CD4-positive, alpha-beta memory T cell (primary cell): ENCODE measurements at regions not wholly inside any gene's neighbourhood (a gene's known extent, or its start where the extent isn't known, plus 50 kb on each side); places are given as distances from the start of the nearest gene placed in this dataset.

Experiments
- CTCF ChIA-PET: fragments of 350-600 bp; sonication (Branson Sonifier 250); formaldehyde crosslinking; loops from one replicate; lab custom pipeline; 2021; ENCODE audit warnings: inconsistent platforms; ENCODE audit not compliant: partially characterized antibody; lab: Charles Lee
- POLR2A ChIA-PET: fragments of 350-600 bp; sonication (Branson Sonifier 250); formaldehyde crosslinking; loops from one replicate; lab custom pipeline; 2021; ENCODE audit not compliant: partially characterized antibody; lab: Charles Lee
- DNase-seq, 5 donors: peaks; one replicate each; pipeline versions ENCODE4 v3.0.0 to v3.0.0-alpha.2; 2020 to 2022; ENCODE audit warnings: mixed read lengths in 1 of 5
- H3K27ac ChIP-seq: one replicate; pipeline ENCODE4 v1.7.0; 2013; ENCODE audit warnings: low read depth, low read length
- H3K27me3 ChIP-seq: 2 replicates; pipeline ENCODE4 v1.7.0; 2013; ENCODE audit warnings: mild to moderate bottlenecking, low read length, moderate library complexity; ENCODE audit not compliant: insufficient read depth
- H3K36me3 ChIP-seq: 2 replicates; pipeline ENCODE4 v1.7.0; 2013; ENCODE audit warnings: mild to moderate bottlenecking, low read length, moderate library complexity; ENCODE audit not compliant: insufficient read depth
- H3K4me1 ChIP-seq: 2 replicates; pipeline ENCODE4 v1.7.0; 2013; ENCODE audit warnings: mild to moderate bottlenecking, low read length, moderate library complexity; ENCODE audit not compliant: insufficient read depth
- H3K4me3 ChIP-seq, 2 donors: one replicate each; pipeline ENCODE4 v1.7.0; 2013; ENCODE audit warnings: low read length in 2 of 2, mild to moderate bottlenecking in 1 of 2
- H3K9me3 ChIP-seq, 2 donors: one replicate each; pipeline ENCODE4 v1.7.0; 2013; ENCODE audit warnings: low read length in 2 of 2, control low read depth in 1 of 2; ENCODE audit not compliant: control insufficient read depth in 1 of 2
- H3K27ac Mint-ChIP-seq, 7 donors: one replicate each; pipeline ENCODE4 v1.8.0; 2020 to 2021; ENCODE audit warnings: mixed read lengths in 7 of 7, mild to moderate bottlenecking in 6 of 7, inconsistent platforms in 3 of 7, moderate library complexity in 3 of 7
- H3K27me3 Mint-ChIP-seq, 2 donors: one replicate each; pipeline ENCODE4 v1.8.0; 2020 to 2021; ENCODE audit warnings: mixed read lengths in 2 of 2
- H3K36me3 Mint-ChIP-seq, 2 donors: one replicate each; pipeline ENCODE4 v1.8.0; 2020 to 2021; ENCODE audit warnings: mixed read lengths in 2 of 2, inconsistent platforms in 1 of 2, mild to moderate bottlenecking in 1 of 2
- H3K4me1 Mint-ChIP-seq, 4 donors: one replicate each; pipeline ENCODE4 v1.8.0; 2020 to 2021; ENCODE audit warnings: mixed read lengths in 4 of 4, mild to moderate bottlenecking in 1 of 4
- H3K4me3 Mint-ChIP-seq, 8 donors: one replicate each; pipeline ENCODE4 v1.8.0; 2020 to 2021; ENCODE audit warnings: mixed read lengths in 8 of 8, mild to moderate bottlenecking in 7 of 8, moderate library complexity in 6 of 8, inconsistent platforms in 3 of 8
- H3K9me3 Mint-ChIP-seq, 8 donors: one replicate each; pipeline ENCODE4 v1.8.0; 2020 to 2021; ENCODE audit warnings: mixed read lengths in 8 of 8, mild to moderate bottlenecking in 5 of 8, inconsistent platforms in 3 of 8, moderate library complexity in 1 of 8
- intact Hi-C: fragments of 100-400 bp; cut with micrococcal nuclease; formaldehyde crosslinking; loops from one replicate; pipeline ENCODE4 v1.15.1; 2023

GRCh38 chr1:200354243-200354642 is 55.6 kb downstream of the ZNF281 start:
- POLR2A ChIA-PET = no interaction called here
- Mint-ChIP-seq H3K4me3 (no peak overlapping the region), H3K36me3 (no peaks in the 10 kb centered on the region), H3K27ac (peak overlapping the region in 1 of 7 donors; percentile 4), H3K4me1 (peaks cover 18 to 32% (median 25%) of the 10 kb centered on the region in 4 donors), H3K27me3 (no peaks in the 10 kb centered on the region), H3K9me3 (peaks cover 0 to 2% (median 0%) of the 10 kb centered on the region in 8 donors)
- CTCF ChIA-PET = interaction anchor here (1.0 kb wide), 1 partner anchor 53 kb away, joined by 3 read pairs; no protein-coding TSS in a partner anchor
- intact Hi-C loops = no loop called here
- Histone ChIP-seq H3K36me3 (no peaks in the 10 kb centered on the region), H3K4me3 (no peak overlapping the region), H3K27me3 (no peaks in the 10 kb centered on the region), H3K9me3 (no peaks in the 10 kb centered on the region), H3K27ac (no peak overlapping the region), H3K4me1 (peaks cover 23% of the 10 kb centered on the region)
- no peak for DNase-seq

- peak overlapping the region in 6 of 8 donors; percentile 53 to 86 (median 68) for H3K4me3 Mint-ChIP-seq
- CTCF ChIA-PET = interaction anchor here (0.6 kb wide), 1 partner anchor 55 kb away, joined by 3 read pairs; no protein-coding TSS in a partner anchor
Measured at GRCh38 chr1:200353232-200353631, 56.6 kb downstream of the ZNF281 start.

DNA sequence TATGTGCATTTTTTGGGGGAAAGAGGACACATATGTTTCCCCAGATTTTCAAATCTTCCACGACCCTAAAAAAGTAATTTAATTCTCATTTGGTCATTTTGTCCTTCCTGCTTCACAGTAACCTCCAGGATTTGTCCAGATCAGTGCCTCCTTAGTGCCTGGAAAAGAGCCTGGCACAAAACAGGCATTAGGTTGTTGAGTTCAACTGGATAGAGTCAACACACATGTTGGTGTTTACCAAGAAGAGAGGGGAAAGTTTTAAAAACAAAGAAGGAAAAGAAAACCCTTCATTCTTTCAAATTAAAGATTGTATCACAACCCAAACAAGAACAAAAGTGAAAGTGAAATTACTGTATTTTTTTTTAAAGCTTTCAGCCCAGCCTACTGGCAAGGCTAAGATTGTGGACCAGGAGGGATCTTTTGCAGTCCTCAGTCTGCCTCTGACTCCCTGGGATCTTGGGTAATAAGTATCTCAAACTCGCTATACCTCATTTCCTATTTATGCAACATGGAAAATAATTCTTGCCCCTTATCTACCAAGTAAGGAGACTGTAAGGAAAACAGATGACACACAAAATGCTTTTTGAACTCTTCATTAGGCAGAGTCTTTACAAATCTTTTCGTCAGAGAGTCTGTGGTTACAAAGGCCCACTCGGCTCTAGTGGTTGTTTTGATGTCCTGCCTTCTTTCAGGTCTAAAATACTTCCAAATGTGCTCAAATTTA is 57.8 kb downstream of the ZNF281 start:
- H3K27me3 Mint-ChIP-seq = no peaks in the 10 kb centered on the region
- Histone ChIP-seq H3K4me3 (peak overlapping the region in 1 of 2 donors; percentile 42), H3K27ac (peak overlapping the region; percentile 17), H3K27me3 (no peaks in the 10 kb centered on the region), H3K4me1 (peaks cover 23% of the 10 kb centered on the region), H3K36me3 (no peaks in the 10 kb centered on the region), H3K9me3 (no peaks in the 10 kb centered on the region)
- ChIA-PET POLR2A (no interaction called here), CTCF (no interaction called here)
- H3K4me1 Mint-ChIP-seq = peaks cover 19 to 32% (median 25%) of the 10 kb centered on the region in 4 donors
- intact Hi-C loops = loop anchor here (1.0 kb wide), 1 partner anchor 58 kb away; the partner anchor contains the start of gene ZNF281
- H3K9me3 Mint-ChIP-seq = peaks cover 0 to 2% (median 0%) of the 10 kb centered on the region in 8 donors
- no peaks in the 10 kb centered on the region for H3K36me3 Mint-ChIP-seq
- peak; percentile 38 to 54 (median 40) for DNase-seq
- peak overlapping the region; percentile 28 to 88 (median 76) for H3K4me3 Mint-ChIP-seq
- peak overlapping the region; percentile 19 to 94 (median 84) for H3K27ac Mint-ChIP-seq

More at GRCh38 chr1:200353232-200353631, 56.6 kb downstream of the ZNF281 start:
- intact Hi-C loops = no loop called here
- Histone ChIP-seq H3K4me3 (no peak overlapping the region), H3K27me3 (no peaks in the 10 kb centered on the region), H3K36me3 (no peaks in the 10 kb centered on the region), H3K27ac (no peak overlapping the region), H3K4me1 (peaks cover 23% of the 10 kb centered on the region), H3K9me3 (no peaks in the 10 kb centered on the region)
- POLR2A ChIA-PET = interaction anchor here (0.8 kb wide), 1 partner anchor 10 kb away, joined by 3 read pairs; no protein-coding TSS in a partner anchor
- Mint-ChIP-seq H3K27ac (peak overlapping the region in 6 of 7 donors; percentile 54 to 96 (median 76)), H3K36me3 (no peaks in the 10 kb centered on the region), H3K27me3 (no peaks in the 10 kb centered on the region), H3K4me1 (peaks cover 19 to 32% (median 25%) of the 10 kb centered on the region in 4 donors), H3K9me3 (peaks cover 0 to 2% (median 0%) of the 10 kb centered on the region in 8 donors)
- DNase-seq = no peak

- H3K4me1 Mint-ChIP-seq = peaks cover 19 to 32% (median 25%) of the 10 kb centered on the region in 4 donors
- peak overlapping the region in 1 of 2 donors; percentile 42 for H3K4me3 ChIP-seq
- H3K4me1 ChIP-seq = peaks cover 23% of the 10 kb centered on the region
- H3K27me3 ChIP-seq = no peaks in the 10 kb centered on the region
- DNase-seq = no peak
- H3K27me3 Mint-ChIP-seq = no peaks in the 10 kb centered on the region
- CTCF ChIA-PET = no interaction called here
- no peaks in the 10 kb centered on the region for H3K36me3 Mint-ChIP-seq
- H3K36me3 ChIP-seq = no peaks in the 10 kb centered on the region
- H3K27ac ChIP-seq = peak overlapping the region; percentile 17
- peak overlapping the region; percentile 19 to 94 (median 84) for H3K27ac Mint-ChIP-seq
- POLR2A ChIA-PET = no interaction called here
- no peaks in the 10 kb centered on the region for H3K9me3 ChIP-seq
- H3K9me3 Mint-ChIP-seq = peaks cover 0 to 2% (median 0%) of the 10 kb centered on the region in 8 donors
- intact Hi-C loops = no loop called here
- H3K4me3 Mint-ChIP-seq = peak overlapping the region in 6 of 8 donors; percentile 74 to 88 (median 79)
Measured at GRCh38 chr1:200351425-200351824, 58.4 kb downstream of the ZNF281 start.

DNA sequence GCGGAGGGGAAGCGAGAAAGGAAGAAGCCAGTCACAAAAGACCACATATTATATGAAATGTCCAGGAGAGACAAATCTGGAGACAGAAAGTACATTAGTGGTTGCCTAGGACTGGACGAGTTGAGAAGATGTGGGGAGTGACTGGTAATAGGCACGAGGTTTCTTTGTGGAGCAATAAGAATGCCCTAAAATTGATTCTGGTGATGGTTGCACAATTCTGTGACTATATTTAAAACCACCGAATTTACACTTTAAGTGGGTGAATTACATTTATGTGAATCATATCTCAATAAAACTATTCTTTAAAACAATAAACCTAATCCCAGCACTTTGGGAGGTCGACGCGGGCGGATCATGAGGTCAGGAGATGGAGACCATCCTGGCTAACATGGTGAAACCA is 63.1 kb downstream of the ZNF281 start:
- intact Hi-C loops = no loop called here
- H3K27me3 ChIP-seq = no peaks in the 10 kb centered on the region
- Mint-ChIP-seq H3K27ac (no peak overlapping the region), H3K4me1 (peaks cover 6 to 8% (median 7%) of the 10 kb centered on the region in 4 donors), H3K4me3 (no peak overlapping the region), H3K36me3 (no peaks in the 10 kb centered on the region), H3K9me3 (no peaks in the 10 kb centered on the region), H3K27me3 (peaks cover 2 to 3% of the 10 kb centered on the region in 2 donors)
- no peaks in the 10 kb centered on the region for H3K9me3 ChIP-seq
- no peaks in the 10 kb centered on the region for H3K36me3 ChIP-seq
- no peak overlapping the region for H3K4me3 ChIP-seq
- H3K27ac ChIP-seq = no peak overlapping the region
- ChIA-PET POLR2A (no interaction called here), CTCF (no interaction called here)
- H3K4me1 ChIP-seq = peaks cover 5% of the 10 kb centered on the region
- no peak for DNase-seq

DNA sequence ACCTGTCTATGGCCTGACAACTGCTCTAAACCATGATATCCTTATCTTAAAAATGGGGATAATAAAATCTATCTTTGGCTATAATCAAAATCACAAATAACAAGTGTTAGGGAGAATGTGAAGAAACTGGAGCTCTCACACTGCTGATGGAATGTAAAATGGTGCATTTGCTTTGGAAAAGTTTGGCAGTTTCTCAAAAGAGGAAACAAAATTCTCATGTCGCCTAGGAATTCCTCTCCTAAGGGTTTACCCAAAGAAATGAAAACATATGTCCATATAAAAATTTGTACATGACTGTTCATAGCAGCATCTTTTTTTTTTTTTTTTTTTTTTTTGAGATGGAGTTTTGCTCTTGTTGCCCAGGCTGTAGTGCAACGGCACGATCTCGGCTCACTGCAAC is 64.3 kb downstream of the ZNF281 start:
- CTCF ChIA-PET = no interaction called here
- Mint-ChIP-seq H3K36me3 (no peaks in the 10 kb centered on the region), H3K27ac (no peak overlapping the region), H3K4me1 (peaks cover 0 to 2% (median under 1%) of the 10 kb centered on the region in 4 donors), H3K4me3 (no peak overlapping the region), H3K27me3 (peaks cover 2 to 3% of the 10 kb centered on the region in 2 donors), H3K9me3 (no peaks in the 10 kb centered on the region)
- intact Hi-C loops = no loop called here
- Histone ChIP-seq H3K27ac (no peak overlapping the region), H3K4me1 (no peaks in the 10 kb centered on the region), H3K27me3 (no peaks in the 10 kb centered on the region), H3K4me3 (no peak overlapping the region), H3K36me3 (no peaks in the 10 kb centered on the region), H3K9me3 (no peaks in the 10 kb centered on the region)
- POLR2A ChIA-PET = no interaction called here
- no peak for DNase-seq

DNA sequence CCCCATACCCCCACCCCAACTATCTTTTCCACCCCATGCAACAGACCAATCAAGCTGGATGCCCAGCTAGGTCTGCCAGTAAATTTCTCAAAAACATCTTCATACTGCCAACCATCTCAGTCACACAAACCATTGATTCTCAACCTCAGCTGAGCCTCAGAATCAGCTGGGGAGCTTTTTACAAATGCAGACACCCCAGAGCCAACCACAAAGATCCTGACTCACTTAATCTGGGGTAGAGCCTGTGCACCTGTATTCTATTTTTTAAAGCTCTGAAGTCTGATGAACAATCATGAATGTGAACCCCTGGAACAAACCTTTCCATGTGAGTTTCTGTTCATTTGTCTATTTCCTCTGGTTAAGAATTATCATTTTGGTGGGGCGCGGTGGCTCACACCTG is 66.0 kb downstream of the ZNF281 start:
- Histone ChIP-seq H3K27ac (no peak overlapping the region), H3K27me3 (no peaks in the 10 kb centered on the region), H3K4me3 (no peak overlapping the region), H3K36me3 (no peaks in the 10 kb centered on the region), H3K4me1 (no peaks in the 10 kb centered on the region), H3K9me3 (no peaks in the 10 kb centered on the region)
- H3K9me3 Mint-ChIP-seq = no peaks in the 10 kb centered on the region
- H3K27me3 Mint-ChIP-seq = peaks cover 2 to 3% of the 10 kb centered on the region in 2 donors
- no peak for DNase-seq
- H3K4me1 Mint-ChIP-seq = peaks cover 0 to 2% (median under 1%) of the 10 kb centered on the region in 4 donors
- intact Hi-C loops = no loop called here
- peak overlapping the region in 1 of 7 donors; percentile 2 for H3K27ac Mint-ChIP-seq
- H3K36me3 Mint-ChIP-seq = no peaks in the 10 kb centered on the region
- POLR2A ChIA-PET = no interaction called here
- no peak overlapping the region for H3K4me3 Mint-ChIP-seq
- CTCF ChIA-PET = no interaction called here
